ENCODE measurements at regions not wholly inside any gene's neighbourhood (a gene's known extent, or its start where the extent isn't known, plus 50 kb on each side); places are given as distances from the start of the nearest gene placed in this dataset.
"Not testable (repeated sequence)": the region's sequence is repeated elsewhere in the genome, so short reads cannot be mapped to it uniquely, and the experiment has no call there.

GRCh38 chr1:30084909-30085571 is 638.3 kb downstream of the MATN1 start:
- 73% methylated on average over 12 of the region's 12 CpGs for WGBS
- Histone ChIP-seq H3K4me1 (ENCODE audit: control insufficient read depth in 4 of 4, insufficient read depth in 4 of 4, low read length in 3 of 4) (peaks cover 0 to 4% (median under 1%) of the 10 kb centered on the region in 4 donors), H3K27me3 (ENCODE audit: control insufficient read depth in 4 of 4, insufficient read depth in 4 of 4, low read length in 3 of 4) (no peaks in the 10 kb centered on the region), H3K9ac (ENCODE audit: low read depth in 1 of 2, low read length in 2 of 2) (no peak overlapping the region), H3K27ac (ENCODE audit: low read depth in 1 of 2, low read length in 2 of 2) (no peak overlapping the region), H3K4me3 (ENCODE audit: low read depth in 1 of 3, low read length in 3 of 3) (no peak overlapping the region), H3K9me3 (ENCODE audit: control insufficient read depth in 4 of 4, low read length in 3 of 4) (no peaks in the 10 kb centered on the region), H3K36me3 (ENCODE audit: control insufficient read depth in 4 of 4, insufficient read depth in 3 of 4, low read depth in 1 of 4, low read length in 3 of 4) (no peaks in the 10 kb centered on the region)
- no peak for DNase-seq (ENCODE audit: low spot score)
- TF ChIP-seq SP1 (IDR thresholded peaks at IDR 0.05) (no peak), EGR1 (IDR thresholded peaks at IDR 0.05; ENCODE audit: low read depth in 2 of 2) (no peak), HNF4G (IDR thresholded peaks at IDR 0.05) (no peak), TAF1 (conservative IDR thresholded peaks at IDR 0.05) (no peak), FOXA1 (IDR thresholded peaks at IDR 0.05) (no peak), NR2F2 (IDR thresholded peaks at IDR 0.05) (no peak), ATF3 (IDR thresholded peaks at IDR 0.05) (no peak), HNF4A (conservative IDR thresholded peaks at IDR 0.05) (no peak), JUND (IDR thresholded peaks at IDR 0.05) (no peak), FOXA2 (IDR thresholded peaks at IDR 0.05) (no peak), RAD21 (IDR thresholded peaks at IDR 0.05) (no peak)

- DNase-seq (ENCODE audit: low spot score) = no peak
- Histone ChIP-seq H3K4me3 (ENCODE audit: low read depth in 1 of 3, low read length in 3 of 3) (no peak overlapping the region), H3K27ac (ENCODE audit: low read depth in 1 of 2, low read length in 2 of 2) (peak overlapping the region in 1 of 2 donors; percentile 25), H3K27me3 (ENCODE audit: control insufficient read depth in 4 of 4, insufficient read depth in 4 of 4, low read length in 3 of 4) (no peaks in the 10 kb centered on the region), H3K9me3 (ENCODE audit: control insufficient read depth in 4 of 4, low read length in 3 of 4) (no peaks in the 10 kb centered on the region), H3K4me1 (ENCODE audit: control insufficient read depth in 4 of 4, insufficient read depth in 4 of 4, low read length in 3 of 4) (peaks cover 0 to 4% (median under 1%) of the 10 kb centered on the region in 4 donors), H3K36me3 (ENCODE audit: control insufficient read depth in 4 of 4, insufficient read depth in 3 of 4, low read depth in 1 of 4, low read length in 3 of 4) (no peaks in the 10 kb centered on the region), H3K9ac (ENCODE audit: low read depth in 1 of 2, low read length in 2 of 2) (no peak overlapping the region)
- no peak for TF ChIP-seq YY1 (IDR thresholded peaks at IDR 0.05)
- TF ChIP-seq JUND (IDR thresholded peaks at IDR 0.05) = peak in 1 of 2 donors; percentile 73
- WGBS = 48% methylated on average over 11 of the region's 11 CpGs
These were observed 639.5 kb downstream of the MATN1 start for GRCh38 chr1:30083800-30084464.

DNA sequence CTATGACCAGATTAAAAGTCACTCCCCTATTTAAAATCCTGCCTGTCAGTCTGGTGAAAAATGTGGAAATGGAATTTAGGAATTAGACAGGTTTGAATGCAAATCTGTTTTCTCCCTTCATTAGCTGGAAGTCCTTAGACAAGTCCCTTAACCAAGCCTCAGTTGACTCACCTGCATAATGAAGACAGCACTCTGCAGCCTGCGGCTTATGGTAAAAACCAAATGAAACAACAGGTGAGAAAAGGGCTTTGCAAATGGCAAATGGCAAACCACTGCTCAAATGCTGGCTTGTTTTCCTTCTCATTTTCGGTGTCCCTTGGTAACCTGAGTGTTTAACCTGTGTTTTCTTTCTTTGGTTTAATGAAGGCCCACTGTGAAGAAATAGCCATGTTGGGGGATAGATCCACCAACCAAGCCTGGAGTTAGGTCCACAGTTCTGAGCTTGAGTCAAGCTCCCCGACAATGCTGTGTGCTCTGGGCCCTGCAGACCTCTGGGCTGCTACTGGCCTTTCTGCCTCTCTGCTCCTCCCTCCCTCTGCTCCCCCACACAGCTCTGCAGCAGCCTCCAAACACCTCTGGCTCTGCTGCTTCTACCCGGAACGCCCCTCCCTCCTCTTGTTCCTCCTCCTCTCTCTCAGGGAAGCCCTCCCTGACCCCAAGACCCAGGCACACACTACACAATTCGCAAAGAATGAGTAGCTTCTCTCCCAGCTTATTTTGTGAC is 641.8 kb downstream of the MATN1 start:
- 68% methylated on average over 6 of the region's 6 CpGs for WGBS
- H3K4me1 ChIP-seq (ENCODE audit: control insufficient read depth in 4 of 4, insufficient read depth in 4 of 4, low read length in 3 of 4) = peaks cover 0 to 4% (median under 1%) of the 10 kb centered on the region in 4 donors
- H3K9ac ChIP-seq (ENCODE audit: low read depth in 1 of 2, low read length in 2 of 2) = no peak overlapping the region
- H3K27me3 ChIP-seq (ENCODE audit: control insufficient read depth in 4 of 4, insufficient read depth in 4 of 4, low read length in 3 of 4) = no peaks in the 10 kb centered on the region
- TF ChIP-seq TAF1 (conservative IDR thresholded peaks at IDR 0.05) (no peak), CTCF (IDR thresholded peaks at IDR 0.05; ENCODE audit: low read depth, low read length, missing input control) (no peak), RAD21 (IDR thresholded peaks at IDR 0.05) (no peak), JUND (IDR thresholded peaks at IDR 0.05) (no peak), FOXA1 (IDR thresholded peaks at IDR 0.05) (no peak), FOXA2 (IDR thresholded peaks at IDR 0.05) (no peak)
- DNase-seq (ENCODE audit: low spot score) = no peak
- H3K36me3 ChIP-seq (ENCODE audit: control insufficient read depth in 4 of 4, insufficient read depth in 3 of 4, low read depth in 1 of 4, low read length in 3 of 4) = no peaks in the 10 kb centered on the region
- H3K9me3 ChIP-seq (ENCODE audit: control insufficient read depth in 4 of 4, low read length in 3 of 4) = no peaks in the 10 kb centered on the region
- no peak overlapping the region for H3K27ac ChIP-seq (ENCODE audit: low read depth in 1 of 2, low read length in 2 of 2)
- no peak overlapping the region for H3K4me3 ChIP-seq (ENCODE audit: low read depth in 1 of 3, low read length in 3 of 3)

DNA sequence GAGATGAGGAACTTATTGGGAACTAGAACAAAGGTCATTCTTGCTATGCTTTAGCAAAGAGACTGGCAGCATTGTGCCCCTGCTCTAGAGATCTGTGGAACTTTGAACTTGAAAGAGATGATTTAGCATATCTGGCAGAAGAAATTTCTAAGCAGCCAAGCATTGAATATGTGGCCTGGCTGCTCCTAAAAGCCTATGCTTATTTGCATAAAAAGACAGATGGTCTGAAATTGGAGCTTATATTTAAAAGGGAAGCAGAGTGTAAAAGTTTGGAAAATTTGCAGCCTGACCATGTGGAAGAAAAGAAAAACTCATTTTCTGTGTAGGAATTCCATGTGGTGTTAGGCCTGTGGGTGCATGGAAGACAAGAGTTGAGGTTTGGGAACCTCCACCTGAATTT is 647.5 kb downstream of the MATN1 start:
- H3K27ac ChIP-seq (ENCODE audit: low read depth in 1 of 2, low read length in 2 of 2); DNase-seq (ENCODE audit: low spot score); H3K27me3 ChIP-seq (ENCODE audit: control insufficient read depth in 4 of 4, insufficient read depth in 4 of 4, low read length in 3 of 4); H3K4me3 ChIP-seq (ENCODE audit: low read depth in 1 of 3, low read length in 3 of 3); H3K36me3 ChIP-seq (ENCODE audit: control insufficient read depth in 4 of 4, insufficient read depth in 3 of 4, low read depth in 1 of 4, low read length in 3 of 4); H3K9ac ChIP-seq (ENCODE audit: low read depth in 1 of 2, low read length in 2 of 2); H3K4me1 ChIP-seq (ENCODE audit: control insufficient read depth in 4 of 4, insufficient read depth in 4 of 4, low read length in 3 of 4); H3K9me3 ChIP-seq (ENCODE audit: control insufficient read depth in 4 of 4, low read length in 3 of 4): not testable (repeated sequence)
